HepG2 (cell line): ENCODE measurements at regions not wholly inside any gene's neighbourhood (a gene's known extent, or its start where the extent isn't known, plus 50 kb on each side); places are given as distances from the start of the nearest gene placed in this dataset.
"Not testable (repeated sequence)": the region's sequence is repeated elsewhere in the genome, so short reads cannot be mapped to it uniquely, and the experiment has no call there.

Source experiments
- ATAC-seq: fragments of 200-7000 bp; cut with Tn5 transposase; 3 replicates; pipeline ENCODE4 v1.9.1; 2020; ENCODE audit warnings: mild to moderate bottlenecking, moderate library complexity
- BruUV-seq: library from RNA; stranded (reverse); fragments of 400-500 nt; replicated peaks from 2 replicates; lab custom pipeline; 2021; lab: Mats Ljungman, UMichigan
- CTCF ChIA-PET: fragments of 300-600 bp; formaldehyde crosslinking; extraction: SDS; loops from one replicate; lab custom pipeline; 2021; ENCODE audit warnings: low total read pairs, inconsistent platforms, low intra/inter-chr PET ratio; lab: Yijun Ruan, JAX
- POLR2A ChIA-PET: fragments of 350-600 bp; sonication (Branson Sonifier 250); formaldehyde crosslinking; loops from one replicate; lab custom pipeline; 2020; ENCODE audit warnings: antibody characterized with exemption, inconsistent platforms; lab: Yijun Ruan, JAX
- DNase-seq: peaks from one replicate; pipeline ENCODE4 v3.0.0-alpha.2; 2015; ENCODE audit warnings: low spot score
- FAIRE-seq: peaks from 3 replicates; lab custom pipeline; 2011; peaks lifted over from hg19 to GRCh38; lab: Jason Lieb, UNC
- H2AFZ ChIP-seq: one replicate; pipeline ENCODE4 v1.6.1; 2011; ENCODE audit warnings: low read length, inconsistent platforms
- H3K27ac ChIP-seq: fragments of 300-600 bp; 3 replicates; pipeline ENCODE4 v1.8.0; 2011; ENCODE audit warnings: mixed run types, mild to moderate bottlenecking, mixed read lengths, low read length, inconsistent platforms; ENCODE audit not compliant: insufficient read depth; ENCODE audit errors: extremely low read length
- H3K27me3 ChIP-seq, 2 experiments: fragments of 200-600 bp in 1 of 2; 2 replicates in 1 of 2; 3 replicates in 1 of 2; pipeline versions ENCODE4 v1.6.0 to v1.8.0; 2011; ENCODE audit warnings: low read length in 2 of 2, mild to moderate bottlenecking in 2 of 2, moderate library complexity in 2 of 2, inconsistent platforms in 1 of 2; ENCODE audit not compliant: insufficient read depth in 2 of 2, control insufficient read depth in 1 of 2
- H3K36me3 ChIP-seq, 2 experiments: fragments of 200-600 bp in 1 of 2; replicated peaks in 1 of 2; 2 replicates in 1 of 2; 3 replicates in 1 of 2; pipeline versions ENCODE4 v1.5.1 to v1.8.0; 2011; ENCODE audit warnings: low read length in 2 of 2, inconsistent platforms in 1 of 2; ENCODE audit not compliant: insufficient read depth in 2 of 2, control insufficient read depth in 1 of 2
- H3K4me1 ChIP-seq: 2 replicates; pipeline ENCODE4 v1.5.1; 2012; ENCODE audit warnings: low read length, inconsistent platforms; ENCODE audit not compliant: insufficient read depth
- H3K4me2 ChIP-seq: 2 replicates; pipeline ENCODE4 v1.6.0; 2011; ENCODE audit warnings: low read depth, low read length, inconsistent platforms
- H3K4me3 ChIP-seq, 3 experiments: fragments of 200-600 bp in 1 of 3; sonication (generic), shearing (Covaris generic) in 1 of 3; replicated peaks in 1 of 3; 2 replicates each; pipeline ENCODE4 v1.5.1; 2011 to 2016; ENCODE audit warnings: low read length in 3 of 3, inconsistent platforms in 2 of 3, low read depth in 2 of 3, mild to moderate bottlenecking in 2 of 3, control low read depth in 1 of 3, mixed read lengths in 1 of 3; ENCODE audit not compliant: insufficient read depth in 1 of 3
- H3K79me2 ChIP-seq: one replicate; pipeline ENCODE4 v1.6.1; 2011; ENCODE audit warnings: low read length, inconsistent platforms; ENCODE audit not compliant: insufficient read depth
- H3K9ac ChIP-seq: 2 replicates; pipeline ENCODE4 v1.6.0; 2011; ENCODE audit warnings: mild to moderate bottlenecking, low read depth, low read length, inconsistent platforms; ENCODE audit not compliant: insufficient read depth
- H3K9me3 ChIP-seq: 2 replicates; pipeline ENCODE4 v1.5.1; 2012; ENCODE audit warnings: mild to moderate bottlenecking, low read length
- H4K20me1 ChIP-seq: 2 replicates; pipeline ENCODE4 v1.6.0; 2011; ENCODE audit warnings: inconsistent platforms, mild to moderate bottlenecking, low read length, moderate library complexity; ENCODE audit not compliant: insufficient read depth
- CHD2 ChIP-seq: IDR thresholded peaks from 2 replicates; pipeline ENCODE4 v1.6.1; 2011; ENCODE audit warnings: low read depth, low read length, improper control_type of control experiment
- FOXP1 ChIP-seq, 2 experiments: fragments of 450-650 bp in 1 of 2; IDR thresholded peaks; 2 replicates each; pipeline ENCODE4 v1.6.1; 2017 to 2018; ENCODE audit warnings: antibody characterized with exemption in 1 of 2
- IKZF4 ChIP-seq: sonication (generic); formaldehyde crosslinking; IDR thresholded peaks from 2 replicates; pipeline ENCODE4 v1.5.1; 2020; ENCODE audit warnings: borderline replicate concordance, mild to moderate bottlenecking, low read depth, missing genetic modification reagents; ENCODE audit errors: not compliant biosample characterization
- RAD21 ChIP-seq: fragments of 450-650 bp; formaldehyde crosslinking; IDR thresholded peaks from 2 replicates; pipeline ENCODE4 v1.5.0; 2020; ENCODE audit warnings: mild to moderate bottlenecking
- ZNF292 ChIP-seq: sonication (generic); formaldehyde crosslinking; IDR thresholded peaks from 2 replicates; pipeline ENCODE4 v1.8.1; 2022; ENCODE audit warnings: mild to moderate bottlenecking, low read depth, missing genetic modification reagents, borderline replicate concordance
- ZNF737 ChIP-seq: sonication (generic); formaldehyde crosslinking; IDR thresholded peaks from 2 replicates; pipeline ENCODE4 v1.5.0; 2020; ENCODE audit warnings: missing genetic modification reagents, mild to moderate bottlenecking, borderline replicate concordance
- WGBS: methylation state at CpG from one replicate; pipeline ENCODE4 v1.1.6; 2017; ENCODE audit warnings: low lambda C conversion rate; 5-methylcytosine and 5-hydroxymethylcytosine counted together
- in situ Hi-C: cut with HindIII; loops from 2 replicates; pipeline ENCODE4 v1.10.0; 2017; ENCODE audit warnings: low pct_unique_long_range_greater_than_20kb; ENCODE audit not compliant: extremely low pct_ligation_motif_present
- intact Hi-C: fragments of 100-400 bp; cut with micrococcal nuclease; formaldehyde crosslinking; loops from one replicate; pipeline ENCODE4 v1.10.0; 2022; ENCODE audit not compliant: unreplicated experiment
- TF ChIP-seq, protein P1 (sequence below): IDR thresholded peaks from 2 replicates; pipeline ENCODE4 v1.6.1; 2016

- H3K9me3 ChIP-seq, H3K36me3 ChIP-seq, H3K27me3 ChIP-seq, intact Hi-C loops, ATAC-seq, H3K4me3 ChIP-seq, BruUV-seq, H3K9ac ChIP-seq, H3K4me2 ChIP-seq, DNase-seq, H3K79me2 ChIP-seq, CTCF ChIA-PET, POLR2A ChIA-PET, H3K27ac ChIP-seq, FAIRE-seq, H3K4me1 ChIP-seq, H4K20me1 ChIP-seq, H2AFZ ChIP-seq, in situ Hi-C loops: not testable (repeated sequence)
- 94% methylated on average over 7 of the region's 35 CpGs for WGBS
These were observed 147.9 kb downstream of the FMR1NB start for GRCh38 chrX:148128872-148129505.

DNA sequence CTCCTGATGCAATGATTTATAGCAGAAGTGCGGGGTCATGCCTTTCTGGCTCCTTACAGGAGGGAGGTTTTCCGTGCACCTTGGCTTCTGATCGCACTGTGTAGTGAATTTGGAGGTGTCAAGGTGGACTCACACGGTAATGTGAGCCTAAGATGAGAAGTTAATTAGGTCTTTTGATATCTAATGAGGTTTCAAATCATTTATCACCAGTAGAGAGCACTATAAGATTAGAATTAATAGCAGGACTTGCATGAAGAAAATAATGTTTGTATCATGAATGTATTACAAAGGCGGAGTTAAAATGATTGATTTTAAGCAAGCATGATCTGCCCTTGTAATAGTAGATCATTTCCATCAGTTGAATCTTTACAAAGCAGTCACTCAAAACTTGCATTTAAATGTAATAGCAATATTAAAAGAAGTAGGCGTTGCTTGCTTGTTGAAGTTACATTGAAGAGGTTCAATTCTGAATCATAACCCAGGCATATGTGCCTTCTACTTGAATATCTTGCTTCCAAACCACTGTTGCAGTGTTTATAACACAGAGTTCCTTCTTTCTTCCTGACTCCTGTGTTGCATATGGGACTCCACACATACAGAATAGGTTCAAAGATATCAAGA, 152.1 kb downstream of the FMR1NB start:
- WGBS, result 3% methylated on average over 4 of the region's 6 CpGs
- POLR2A ChIA-PET, result no interaction called here
- H3K4me1 ChIP-seq, result no peaks in the 10 kb centered on the region
- H3K9me3 ChIP-seq, result no peaks in the 10 kb centered on the region
- TF ChIP-seq ZNF737 (CRISPR knock-in tag) (no peak), IKZF4 (CRISPR knock-in tag) (no peak), ZNF292 (no peak), FOXP1 (IDR thresholded peaks at IDR 0.05) (no peak), FOXP1 (CRISPR knock-in tag; IDR thresholded peaks at IDR 0.05) (no peak), RAD21 (CRISPR knock-in tag) (no peak), CHD2 (no peak)
- TF ChIP-seq, protein P1, sequence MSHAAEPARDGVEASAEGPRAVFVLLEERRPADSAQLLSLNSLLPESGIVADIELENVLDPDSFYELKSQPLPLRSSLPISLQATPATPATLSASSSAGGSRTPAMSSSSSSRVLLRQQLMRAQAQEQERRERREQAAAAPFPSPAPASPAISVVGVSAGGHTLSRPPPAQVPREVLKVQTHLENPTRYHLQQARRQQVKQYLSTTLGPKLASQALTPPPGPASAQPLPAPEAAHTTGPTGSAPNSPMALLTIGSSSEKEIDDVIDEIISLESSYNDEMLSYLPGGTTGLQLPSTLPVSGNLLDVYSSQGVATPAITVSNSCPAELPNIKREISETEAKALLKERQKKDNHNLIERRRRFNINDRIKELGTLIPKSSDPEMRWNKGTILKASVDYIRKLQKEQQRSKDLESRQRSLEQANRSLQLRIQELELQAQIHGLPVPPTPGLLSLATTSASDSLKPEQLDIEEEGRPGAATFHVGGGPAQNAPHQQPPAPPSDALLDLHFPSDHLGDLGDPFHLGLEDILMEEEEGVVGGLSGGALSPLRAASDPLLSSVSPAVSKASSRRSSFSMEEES (CRISPR knock-in tag), result no peak
- no peaks in the 10 kb centered on the region for H3K36me3 ChIP-seq
- ATAC-seq (no peak), FAIRE-seq (no peak), DNase-seq (no peak)
- H3K4me3 ChIP-seq, result no peak overlapping the region
- CTCF ChIA-PET, result no interaction called here
- H3K9ac ChIP-seq, result no peak overlapping the region
- in situ Hi-C loops (no loop called here), intact Hi-C loops (no loop called here)
- no peaks in the 10 kb centered on the region for H3K27me3 ChIP-seq
- H3K79me2 ChIP-seq, result no peaks in the 10 kb centered on the region
- H3K4me2 ChIP-seq, result no peak overlapping the region
- no peak overlapping the region for H2AFZ ChIP-seq
- no peak overlapping the region for H3K27ac ChIP-seq
- no peaks in the 10 kb centered on the region for H4K20me1 ChIP-seq
- BruUV-seq, result no TSS peak
